ENCODE measurements at regions not wholly inside any gene's neighbourhood (a gene's known extent, or its start where the extent isn't known, plus 50 kb on each side); places are given as distances from the start of the nearest gene placed in this dataset.
"Not testable (repeated sequence)": the region's sequence is repeated elsewhere in the genome, so short reads cannot be mapped to it uniquely, and the experiment has no call there.

GRCh38 chr1:146630302-146630701 lies 307.8 kb upstream of the NBPF12 start:
- DNase-seq, result not testable (repeated sequence)

GRCh38 chr1:146618582-146618981 lies 319.5 kb upstream of the NBPF12 start:
- DNase-seq, result not testable (repeated sequence)

- not testable (repeated sequence) for DNase-seq
Observed at GRCh38 chr1:146604681-146605080, 333.4 kb upstream of the NBPF12 start.

- DNase-seq, result not testable (repeated sequence)
Observed at GRCh38 chr1:146600720-146601307, 337.3 kb upstream of the NBPF12 start.

- DNase-seq, result not testable (repeated sequence)
Observed at GRCh38 chr1:146599906-146600305, 338.2 kb upstream of the NBPF12 start.

GRCh38 chr1:146581229-146581628 lies 352.4 kb upstream of the NOTCH2NLA start:
- DNase-seq, result not testable (repeated sequence)

GRCh38 chr1:146567541-146567940 lies 338.7 kb upstream of the NOTCH2NLA start:
- DNase-seq, result not testable (repeated sequence)

GRCh38 chr1:146558032-146558431 lies 329.2 kb upstream of the NOTCH2NLA start:
- not testable (repeated sequence) for DNase-seq

- DNase-seq, result not testable (repeated sequence)
Observed at GRCh38 chr1:146556405-146556804, 327.6 kb upstream of the NOTCH2NLA start.

- DNase-seq, result not testable (repeated sequence)
Observed at GRCh38 chr1:146552414-146552813, 323.6 kb upstream of the NOTCH2NLA start.

GRCh38 chr1:146548684-146549083 lies 319.9 kb upstream of the NOTCH2NLA start:
- not testable (repeated sequence) for DNase-seq

- not testable (repeated sequence) for DNase-seq
Observed at GRCh38 chr1:146546189-146546588, 317.4 kb upstream of the NOTCH2NLA start.

- not testable (repeated sequence) for DNase-seq
Observed at GRCh38 chr1:146537775-146538373, 309.1 kb upstream of the NOTCH2NLA start.

GRCh38 chr1:146536028-146536427 lies 307.2 kb upstream of the NOTCH2NLA start:
- DNase-seq, result not testable (repeated sequence)

- DNase-seq, result not testable (repeated sequence)
Observed at GRCh38 chr1:146535575-146535974, 306.8 kb upstream of the NOTCH2NLA start.

- not testable (repeated sequence) for DNase-seq
Observed at GRCh38 chr1:146530958-146531357, 302.1 kb upstream of the NOTCH2NLA start.

GRCh38 chr1:146522812-146523211 lies 294.0 kb upstream of the NOTCH2NLA start:
- not testable (repeated sequence) for DNase-seq

- not testable (repeated sequence) for DNase-seq
Observed at GRCh38 chr1:146522345-146522744, 293.5 kb upstream of the NOTCH2NLA start.

GRCh38 chr1:146521804-146522203 lies 293.0 kb upstream of the NOTCH2NLA start:
- DNase-seq, result not testable (repeated sequence)

GRCh38 chr1:146513754-146514153 lies 284.9 kb upstream of the NOTCH2NLA start:
- not testable (repeated sequence) for DNase-seq

- DNase-seq, result not testable (repeated sequence)
Observed at GRCh38 chr1:146511047-146511777, 282.4 kb upstream of the NOTCH2NLA start.

GRCh38 chr1:146510248-146510983 lies 281.6 kb upstream of the NOTCH2NLA start:
- DNase-seq, result not testable (repeated sequence)

GRCh38 chr1:146504121-146504520 lies 275.3 kb upstream of the NOTCH2NLA start:
- DNase-seq, result not testable (repeated sequence)
